NT2/D1 (cell line): ENCODE measurements at regions not wholly inside any gene's neighbourhood (a gene's known extent, or its start where the extent isn't known, plus 50 kb on each side); places are given as distances from the start of the nearest gene placed in this dataset.

ENCODE experiments used
- DNase-seq: peaks from one replicate; pipeline ENCODE4 v3.0.0-alpha.2; 2011; ENCODE audit warnings: low read depth, low spot score
- H3K27me3 ChIP-seq: 2 replicates; pipeline ENCODE4 v1.6.0; 2011; ENCODE audit warnings: mild to moderate bottlenecking; ENCODE audit not compliant: insufficient read length, insufficient read depth
- H3K36me3 ChIP-seq: 2 replicates; pipeline ENCODE4 v1.6.1; 2011; ENCODE audit warnings: mild to moderate bottlenecking, low read length, mixed read lengths; ENCODE audit not compliant: insufficient read depth, insufficient read length
- H3K4me1 ChIP-seq: 2 replicates; pipeline ENCODE4 v1.5.1; 2011; ENCODE audit not compliant: insufficient read depth, insufficient read length
- H3K4me3 ChIP-seq: 2 replicates; pipeline ENCODE4 v1.5.1; 2011; ENCODE audit warnings: low read depth; ENCODE audit not compliant: insufficient read length
- H3K9ac ChIP-seq: 2 replicates; pipeline ENCODE4 v1.6.0; 2011; ENCODE audit warnings: low read depth; ENCODE audit not compliant: insufficient read length
- H3K9me3 ChIP-seq: 2 replicates; pipeline ENCODE4 v1.5.1; 2011; ENCODE audit warnings: mild to moderate bottlenecking, low read length; ENCODE audit not compliant: insufficient read depth
- SUZ12 ChIP-seq: IDR thresholded peaks from 2 replicates; pipeline ENCODE4 v1.6.1; 2011; ENCODE audit not compliant: insufficient read length, insufficient read depth; ENCODE audit errors: extremely low read depth
- YY1 ChIP-seq: IDR thresholded peaks from 2 replicates; pipeline ENCODE4 v1.6.1; 2011; ENCODE audit not compliant: insufficient read length, insufficient read depth
- ZNF274 ChIP-seq: IDR thresholded peaks from 2 replicates; pipeline ENCODE4 v1.6.1; 2011; ENCODE audit warnings: mild to moderate bottlenecking, low read depth, low read length

DNA sequence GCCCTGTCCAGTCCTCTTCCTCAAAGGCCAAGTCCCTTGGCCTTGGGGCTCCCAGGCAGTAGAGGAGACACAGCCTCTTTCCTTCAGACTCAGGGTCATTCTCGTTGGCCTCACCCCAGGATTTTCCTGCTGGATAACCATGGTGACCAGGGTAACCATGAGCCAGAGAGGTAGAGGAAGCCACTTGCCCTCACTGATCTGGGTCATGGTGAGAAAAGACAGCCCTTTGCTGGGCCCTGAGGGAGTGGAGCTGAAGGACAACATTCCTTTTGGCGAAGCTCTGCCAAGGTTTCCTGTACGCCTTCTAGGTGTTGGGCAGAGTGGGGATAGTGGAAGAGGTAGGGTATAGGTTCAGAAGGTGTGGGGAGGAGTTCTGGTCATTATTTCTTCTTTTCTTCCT, 53.1 kb upstream of the WNT4 start:
- Histone ChIP-seq H3K9me3 (no peaks in the 10 kb centered on the region), H3K9ac (no peak overlapping the region), H3K27me3 (no peaks in the 10 kb centered on the region), H3K36me3 (no peaks in the 10 kb centered on the region), H3K4me3 (no peak overlapping the region), H3K4me1 (no peaks in the 10 kb centered on the region)
- TF ChIP-seq YY1: no peak
- TF ChIP-seq SUZ12: no peak
- no peak for DNase-seq

DNA sequence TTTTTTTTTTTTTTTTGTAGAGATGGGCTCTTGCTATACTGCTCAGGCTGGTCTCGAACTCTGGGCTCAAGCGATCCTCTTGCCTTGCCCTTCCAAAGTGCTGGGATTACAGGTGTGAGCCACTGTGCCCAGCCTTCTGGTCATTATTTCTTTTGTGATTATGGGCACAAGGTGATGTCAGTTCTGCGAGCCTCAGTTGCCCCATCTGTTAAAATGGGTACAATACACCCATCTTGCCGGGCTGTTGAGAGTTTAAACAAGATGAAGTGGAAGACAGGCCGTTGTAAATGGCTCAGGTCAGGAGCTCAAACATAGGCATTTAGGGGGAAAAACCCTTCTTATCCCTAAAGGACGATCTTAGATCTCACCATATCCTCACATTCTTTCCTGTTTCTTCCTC, 53.7 kb upstream of the WNT4 start:
- no peaks in the 10 kb centered on the region for H3K4me1 ChIP-seq
- DNase-seq: no peak
- no peak for TF ChIP-seq ZNF274
- TF ChIP-seq YY1: no peak
- no peak for TF ChIP-seq SUZ12
- H3K36me3 ChIP-seq: no peaks in the 10 kb centered on the region
- no peaks in the 10 kb centered on the region for H3K9me3 ChIP-seq
- H3K27me3 ChIP-seq: no peaks in the 10 kb centered on the region
- H3K4me3 ChIP-seq: no peak overlapping the region
- H3K9ac ChIP-seq: no peak overlapping the region

DNA sequence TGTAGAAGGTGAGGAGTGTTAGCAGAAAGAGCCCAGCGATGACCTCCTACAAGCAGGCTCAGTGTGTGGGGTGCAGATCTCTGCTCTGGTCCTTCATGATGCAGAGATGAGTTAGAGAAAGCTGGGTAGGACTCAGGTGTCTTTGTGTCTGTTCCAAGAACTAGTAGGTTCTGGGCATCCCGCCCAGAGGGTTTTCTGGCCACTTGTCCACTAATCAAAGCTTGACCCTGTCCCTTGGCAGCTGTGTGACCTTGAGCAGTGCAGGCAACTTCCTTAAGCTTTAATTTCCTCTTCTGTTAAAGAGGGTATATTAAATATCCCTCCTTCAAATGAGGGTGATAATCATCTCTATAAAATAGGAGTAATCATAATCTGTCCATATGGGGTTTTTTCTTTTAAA, 54.7 kb upstream of the WNT4 start:
- H3K4me3 ChIP-seq: no peak overlapping the region
- H3K27me3 ChIP-seq: no peaks in the 10 kb centered on the region
- no peaks in the 10 kb centered on the region for H3K9me3 ChIP-seq
- no peaks in the 10 kb centered on the region for H3K36me3 ChIP-seq
- DNase-seq: no peak
- TF ChIP-seq ZNF274 (no peak), SUZ12 (no peak)
- no peak overlapping the region for H3K9ac ChIP-seq
- H3K4me1 ChIP-seq: no peaks in the 10 kb centered on the region

DNA sequence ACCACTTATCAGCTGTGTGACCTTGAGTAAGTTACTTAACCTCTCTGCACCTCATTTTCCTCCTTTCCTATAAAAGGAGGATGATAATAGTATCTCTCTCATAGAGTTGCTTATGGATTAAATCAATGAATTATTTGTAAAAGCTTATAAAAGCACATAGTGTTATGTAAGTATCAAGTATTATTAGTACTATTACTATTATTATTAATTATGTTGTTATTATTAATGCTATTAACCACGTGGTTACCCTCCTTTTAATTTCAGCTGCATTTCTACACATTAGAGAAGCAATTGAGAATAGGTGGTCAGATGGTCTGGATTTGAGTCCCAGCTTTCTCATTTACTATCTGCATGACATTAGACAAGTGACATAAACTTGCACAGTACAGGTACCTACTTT, 58.1 kb upstream of the WNT4 start:
- TF ChIP-seq YY1: no peak
- no peak for TF ChIP-seq ZNF274
- no peak for TF ChIP-seq SUZ12

DNA sequence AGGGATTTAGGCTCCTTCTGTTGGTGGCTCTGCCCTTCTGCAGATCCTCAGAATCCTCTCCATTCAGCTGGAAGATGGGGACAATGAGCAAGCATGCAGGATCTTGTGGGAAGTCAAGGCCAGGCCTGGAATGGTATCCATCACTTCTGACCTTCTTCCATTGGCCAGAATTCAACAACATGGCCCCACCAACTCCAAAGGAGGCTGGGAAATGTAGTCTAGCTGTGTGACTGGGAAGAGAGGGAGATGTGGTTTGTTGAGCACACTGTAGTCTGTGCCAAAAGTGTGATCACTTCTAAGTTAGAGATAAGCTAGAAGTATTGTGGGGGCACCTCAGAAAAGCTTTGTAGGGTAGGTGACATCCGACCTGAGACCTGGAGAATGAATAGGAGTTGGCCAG, 60.4 kb upstream of the WNT4 start:
- Histone ChIP-seq H3K27me3 (peaks cover 3% of the 10 kb centered on the region), H3K9me3 (no peaks in the 10 kb centered on the region), H3K4me3 (no peak overlapping the region), H3K4me1 (peaks cover 6% of the 10 kb centered on the region), H3K9ac (no peak overlapping the region), H3K36me3 (no peaks in the 10 kb centered on the region)
- no peak for DNase-seq
- TF ChIP-seq YY1 (peak; percentile 40), ZNF274 (no peak)

More for the DNA sequence above, 58.1 kb upstream of the WNT4 start:
- no peaks in the 10 kb centered on the region for H3K36me3 ChIP-seq
- no peak overlapping the region for H3K9ac ChIP-seq
- H3K27me3 ChIP-seq: peaks cover 3% of the 10 kb centered on the region
- H3K9me3 ChIP-seq: no peaks in the 10 kb centered on the region
- H3K4me1 ChIP-seq: no peaks in the 10 kb centered on the region
- H3K4me3 ChIP-seq: no peak overlapping the region
- DNase-seq: no peak

DNA sequence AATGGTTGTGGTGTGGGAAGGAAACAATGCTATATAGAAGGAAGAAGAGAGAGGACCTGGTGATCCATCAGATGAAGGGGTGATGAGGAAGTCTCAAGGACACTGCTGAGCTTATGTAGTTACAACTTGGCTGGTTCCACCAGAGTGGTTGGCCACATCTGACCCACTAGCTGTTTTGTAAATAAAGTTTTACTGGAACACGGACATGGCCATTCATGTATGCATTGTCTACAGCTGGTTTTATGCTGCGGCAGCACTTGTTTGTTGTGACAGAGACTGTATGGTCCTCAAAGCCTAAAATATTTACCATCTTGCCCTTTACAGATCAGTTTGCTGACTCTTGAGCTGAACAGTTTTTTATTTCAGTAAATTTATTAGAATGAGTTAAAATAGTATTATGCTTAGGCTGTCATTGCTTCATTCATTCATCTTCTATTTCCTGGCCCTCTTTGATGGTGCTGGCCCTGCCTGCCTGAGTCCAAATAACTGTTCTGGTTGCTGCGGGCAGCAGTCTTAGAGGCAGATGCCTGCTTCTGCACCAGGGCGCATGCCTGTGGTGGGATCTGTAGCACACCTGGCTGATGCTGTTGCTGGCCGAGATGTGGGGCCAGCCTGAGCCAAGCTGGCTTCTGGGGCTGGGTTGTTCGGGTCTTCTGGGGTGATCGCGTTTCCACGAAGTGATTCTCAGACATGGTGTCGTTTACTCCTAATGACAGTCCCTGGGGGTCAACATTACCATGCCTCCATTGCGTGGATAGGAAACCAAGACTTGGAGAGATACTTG, 61.4 kb upstream of the WNT4 start:
- Histone ChIP-seq H3K27me3 (peaks cover 3% of the 10 kb centered on the region), H3K4me1 (peaks cover 10% of the 10 kb centered on the region), H3K36me3 (no peaks in the 10 kb centered on the region), H3K9ac (no peak overlapping the region), H3K4me3 (no peak overlapping the region), H3K9me3 (no peaks in the 10 kb centered on the region)
- no peak for DNase-seq
- TF ChIP-seq SUZ12 (no peak), ZNF274 (no peak), YY1 (no peak)

DNA sequence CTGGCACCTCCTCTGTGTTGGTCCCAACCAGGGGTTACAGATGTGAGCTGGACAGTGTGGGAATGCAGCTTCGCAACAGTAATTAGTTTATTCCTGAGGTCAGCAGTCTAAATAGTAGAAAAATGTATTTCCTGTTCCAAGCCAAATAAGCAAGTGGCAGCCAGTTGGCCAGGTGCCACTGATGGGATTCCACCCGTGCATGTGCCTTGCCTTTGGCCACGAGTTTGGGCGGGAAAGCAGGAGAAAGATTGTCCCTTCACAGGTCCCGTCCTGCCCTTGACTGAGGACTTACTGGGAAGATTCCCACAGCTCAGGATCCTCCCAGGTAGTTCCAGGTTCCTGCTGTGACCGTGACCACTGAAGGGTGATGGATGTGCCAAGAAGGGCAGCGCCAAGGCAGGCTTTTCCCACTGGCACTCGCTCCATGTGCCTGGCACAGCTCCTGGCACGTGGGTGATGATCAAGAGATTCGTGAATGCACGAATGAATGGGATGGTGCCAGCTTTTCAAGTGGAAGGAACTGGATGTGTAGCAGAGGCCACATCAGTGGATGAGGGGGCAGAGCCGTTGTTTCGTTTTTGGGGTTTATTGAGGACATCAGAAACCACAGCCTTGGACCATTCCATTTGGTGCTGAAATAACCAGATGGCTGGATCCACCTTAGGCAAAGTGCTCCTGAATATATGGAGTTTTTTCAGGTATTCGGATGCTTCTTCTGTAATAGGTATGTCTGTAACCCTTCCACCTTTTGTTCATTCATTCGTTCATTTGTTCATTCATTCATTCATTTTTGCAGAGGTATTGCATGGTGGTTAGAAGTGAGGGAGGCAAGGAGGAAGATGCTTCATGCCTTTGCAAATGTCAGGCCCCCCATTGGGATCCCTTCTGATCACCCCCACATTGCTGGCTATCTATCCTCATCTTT, 62.4 kb upstream of the WNT4 start:
- no peak for DNase-seq

More for the DNA sequence above, 62.4 kb upstream of the WNT4 start:
- Histone ChIP-seq H3K9ac (no peak overlapping the region), H3K4me1 (peaks cover 10% of the 10 kb centered on the region), H3K36me3 (no peaks in the 10 kb centered on the region), H3K9me3 (no peaks in the 10 kb centered on the region), H3K4me3 (no peak overlapping the region), H3K27me3 (peaks cover 3% of the 10 kb centered on the region)
- TF ChIP-seq ZNF274: no peak
- no peak for TF ChIP-seq YY1
- TF ChIP-seq SUZ12: no peak
